Peyer's patch (tissue), 4 donors: ENCODE measurements at regions not wholly inside any gene's neighbourhood (a gene's known extent, or its start where the extent isn't known, plus 50 kb on each side); places are given as distances from the start of the nearest gene placed in this dataset.
"Not testable (repeated sequence)": the region's sequence is repeated elsewhere in the genome, so short reads cannot be mapped to it uniquely, and the experiment has no call there.

ENCODE experiments used
- CTCF ChIP-seq, 6 experiments: fragments of 450-650 bp in 4 of 6; fragments of 200-600 bp in 2 of 6; sonication (generic) in 1 of 6; IDR thresholded peaks; one replicate each; pipeline ENCODE4 v1.5.1; 2017 to 2019; ENCODE audit warnings: antibody characterized with exemption in 6 of 6, mild to moderate bottlenecking in 3 of 6, moderate library complexity in 1 of 6
- POLR2A ChIP-seq, 2 donors: fragments of 450-650 bp; IDR thresholded peaks; one replicate each; pipeline ENCODE4 v1.5.1; 2017; ENCODE audit warnings: antibody characterized with exemption in 2 of 2, mild to moderate bottlenecking in 2 of 2, moderate library complexity in 2 of 2

DNA sequence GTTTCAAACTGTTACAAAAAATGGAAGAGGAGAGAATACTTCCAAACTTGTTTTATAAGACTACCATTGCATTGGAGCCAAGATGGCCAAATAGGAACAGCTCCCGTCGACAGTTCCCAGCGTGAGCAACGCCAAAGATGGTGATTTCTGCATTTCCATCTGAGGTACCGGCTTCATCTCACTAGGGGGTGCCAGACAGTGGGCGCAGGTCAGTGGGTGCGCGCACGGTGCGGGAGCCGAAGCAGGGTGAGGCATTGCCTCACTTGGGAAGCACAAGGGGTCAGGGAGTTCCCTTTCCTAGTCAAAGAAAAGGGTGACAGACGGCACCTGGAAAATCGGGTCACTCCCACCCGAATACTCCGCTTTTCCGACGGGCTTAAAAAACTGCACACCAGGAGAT is 149.7 kb upstream of the POF1B start:
- not testable (repeated sequence) for TF ChIP-seq CTCF, POLR2A (IDR thresholded peaks at IDR 0.05)
